ENCODE measurements at regions not wholly inside any gene's neighbourhood (a gene's known extent, or its start where the extent isn't known, plus 50 kb on each side); places are given as distances from the start of the nearest gene placed in this dataset.

GRCh38 chr15:29349196-29349595 is 79.6 kb upstream of the NSMCE3 start:
- Histone ChIP-seq H3K27ac (ENCODE audit: insufficient read depth, low read length) (no peak overlapping the region), H3K36me3 (ENCODE audit: control insufficient read depth, insufficient read depth, low read length) (no peaks in the 10 kb centered on the region), H3K9me3 (ENCODE audit: control insufficient read depth, insufficient read depth, low read depth, low read length) (no peaks in the 10 kb centered on the region), H3K27me3 (ENCODE audit: control insufficient read depth, insufficient read depth, low read length) (no peaks in the 10 kb centered on the region), H2AFZ (ENCODE audit: low read length) (no peak overlapping the region), H3K79me2 (ENCODE audit: control insufficient read depth, insufficient read depth, low read length) (no peaks in the 10 kb centered on the region), H3K9ac (ENCODE audit: insufficient read depth, low read length) (no peak overlapping the region), H3K4me1 (ENCODE audit: control insufficient read depth, extremely low read depth, insufficient read depth, low read length) (no peaks in the 10 kb centered on the region), H3K4me3 (replicated peaks in 1 of 4; ENCODE audit: control extremely low read depth in 1 of 4, insufficient read depth in 1 of 4, low read depth in 3 of 4, low read length in 4 of 4) (no peak overlapping the region), H4K20me1 (ENCODE audit: control insufficient read depth, extremely low read depth, insufficient read depth, low read length) (no peaks in the 10 kb centered on the region), H3K4me2 (ENCODE audit: extremely low read depth, insufficient read depth, low read length) (no peak overlapping the region)
- no peak for DNase-seq (ENCODE audit: low read depth in 2 of 2)
- TF ChIP-seq, protein P1, sequence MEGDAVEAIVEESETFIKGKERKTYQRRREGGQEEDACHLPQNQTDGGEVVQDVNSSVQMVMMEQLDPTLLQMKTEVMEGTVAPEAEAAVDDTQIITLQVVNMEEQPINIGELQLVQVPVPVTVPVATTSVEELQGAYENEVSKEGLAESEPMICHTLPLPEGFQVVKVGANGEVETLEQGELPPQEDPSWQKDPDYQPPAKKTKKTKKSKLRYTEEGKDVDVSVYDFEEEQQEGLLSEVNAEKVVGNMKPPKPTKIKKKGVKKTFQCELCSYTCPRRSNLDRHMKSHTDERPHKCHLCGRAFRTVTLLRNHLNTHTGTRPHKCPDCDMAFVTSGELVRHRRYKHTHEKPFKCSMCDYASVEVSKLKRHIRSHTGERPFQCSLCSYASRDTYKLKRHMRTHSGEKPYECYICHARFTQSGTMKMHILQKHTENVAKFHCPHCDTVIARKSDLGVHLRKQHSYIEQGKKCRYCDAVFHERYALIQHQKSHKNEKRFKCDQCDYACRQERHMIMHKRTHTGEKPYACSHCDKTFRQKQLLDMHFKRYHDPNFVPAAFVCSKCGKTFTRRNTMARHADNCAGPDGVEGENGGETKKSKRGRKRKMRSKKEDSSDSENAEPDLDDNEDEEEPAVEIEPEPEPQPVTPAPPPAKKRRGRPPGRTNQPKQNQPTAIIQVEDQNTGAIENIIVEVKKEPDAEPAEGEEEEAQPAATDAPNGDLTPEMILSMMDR (conservative IDR thresholded peaks at IDR 0.05 in 1 of 2, IDR thresholded peaks at IDR 0.05 in 1 of 2; ENCODE audit: low read depth in 1 of 2, low read length in 2 of 2): no peak
- no peak for TF ChIP-seq EZH2 (IDR thresholded peaks at IDR 0.05; ENCODE audit: low read length, missing control alignments)

DNA sequence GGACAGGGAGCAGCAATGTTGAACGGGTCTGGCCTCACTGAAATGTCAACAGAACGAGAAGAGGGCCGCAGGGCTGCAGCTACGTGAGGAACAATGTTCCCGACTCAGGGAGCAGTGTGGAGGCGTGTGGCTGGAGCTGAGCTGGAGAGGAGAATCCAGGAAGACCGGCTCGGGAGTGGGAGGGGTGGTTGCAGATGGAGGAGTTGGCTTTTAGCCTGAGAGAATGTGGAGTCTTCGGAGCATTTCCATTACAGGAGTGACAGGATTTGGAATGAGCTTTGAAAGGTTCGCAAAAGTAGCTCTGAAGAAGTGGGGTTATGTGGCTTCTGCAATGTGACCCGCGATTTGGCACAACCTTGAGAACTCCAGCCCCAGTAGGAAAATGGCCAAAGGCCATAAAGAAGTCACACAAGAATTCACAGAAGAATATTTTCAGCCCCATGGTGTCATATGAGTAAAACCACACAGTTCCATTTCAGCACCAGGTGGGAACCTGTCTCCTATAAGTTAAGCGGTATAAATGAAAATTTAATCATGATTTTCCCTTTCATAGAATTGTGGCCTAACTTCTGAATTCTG is 78.8 kb upstream of the NSMCE3 start:
- no peaks in the 10 kb centered on the region for H3K36me3 ChIP-seq (ENCODE audit: control insufficient read depth, insufficient read depth, low read length)
- no peaks in the 10 kb centered on the region for H3K9me3 ChIP-seq (ENCODE audit: control insufficient read depth, insufficient read depth, low read depth, low read length)
- no peak for TF ChIP-seq EZH2 (IDR thresholded peaks at IDR 0.05; ENCODE audit: low read length, missing control alignments)
- TF ChIP-seq, protein P1 (conservative IDR thresholded peaks at IDR 0.05 in 1 of 2, IDR thresholded peaks at IDR 0.05 in 1 of 2; ENCODE audit: low read depth in 1 of 2, low read length in 2 of 2): no peak
- no peaks in the 10 kb centered on the region for H3K4me1 ChIP-seq (ENCODE audit: control insufficient read depth, extremely low read depth, insufficient read depth, low read length)
- no peak overlapping the region for H3K27ac ChIP-seq (ENCODE audit: insufficient read depth, low read length)
- no peak overlapping the region for H3K4me2 ChIP-seq (ENCODE audit: extremely low read depth, insufficient read depth, low read length)
- no peaks in the 10 kb centered on the region for H3K79me2 ChIP-seq (ENCODE audit: control insufficient read depth, insufficient read depth, low read length)
- H3K27me3 ChIP-seq (ENCODE audit: control insufficient read depth, insufficient read depth, low read length): no peaks in the 10 kb centered on the region
- H4K20me1 ChIP-seq (ENCODE audit: control insufficient read depth, extremely low read depth, insufficient read depth, low read length): no peaks in the 10 kb centered on the region
- no peak overlapping the region for H3K4me3 ChIP-seq (replicated peaks in 1 of 4; ENCODE audit: control extremely low read depth in 1 of 4, insufficient read depth in 1 of 4, low read depth in 3 of 4, low read length in 4 of 4)
- no peak overlapping the region for H2AFZ ChIP-seq (ENCODE audit: low read length)
- H3K9ac ChIP-seq (ENCODE audit: insufficient read depth, low read length): no peak overlapping the region
- peak in 1 of 2 donors; percentile 4 for DNase-seq (ENCODE audit: low read depth in 2 of 2)

- TF ChIP-seq, protein P1 (conservative IDR thresholded peaks at IDR 0.05 in 1 of 2, IDR thresholded peaks at IDR 0.05 in 1 of 2; ENCODE audit: low read depth in 1 of 2, low read length in 2 of 2): no peak
- no peak for TF ChIP-seq EZH2 (IDR thresholded peaks at IDR 0.05; ENCODE audit: low read length, missing control alignments)
- H3K9ac ChIP-seq (ENCODE audit: insufficient read depth, low read length): no peak overlapping the region
- no peak overlapping the region for H3K4me2 ChIP-seq (ENCODE audit: extremely low read depth, insufficient read depth, low read length)
- H3K36me3 ChIP-seq (ENCODE audit: control insufficient read depth, insufficient read depth, low read length): no peaks in the 10 kb centered on the region
- no peak overlapping the region for H2AFZ ChIP-seq (ENCODE audit: low read length)
- no peaks in the 10 kb centered on the region for H3K4me1 ChIP-seq (ENCODE audit: control insufficient read depth, extremely low read depth, insufficient read depth, low read length)
- H4K20me1 ChIP-seq (ENCODE audit: control insufficient read depth, extremely low read depth, insufficient read depth, low read length): no peaks in the 10 kb centered on the region
- no peaks in the 10 kb centered on the region for H3K9me3 ChIP-seq (ENCODE audit: control insufficient read depth, insufficient read depth, low read depth, low read length)
- H3K27ac ChIP-seq (ENCODE audit: insufficient read depth, low read length): no peak overlapping the region
- no peaks in the 10 kb centered on the region for H3K27me3 ChIP-seq (ENCODE audit: control insufficient read depth, insufficient read depth, low read length)
- H3K79me2 ChIP-seq (ENCODE audit: control insufficient read depth, insufficient read depth, low read length): no peaks in the 10 kb centered on the region
- no peak for DNase-seq (ENCODE audit: low read depth in 2 of 2)
- no peak overlapping the region for H3K4me3 ChIP-seq (replicated peaks in 1 of 4; ENCODE audit: control extremely low read depth in 1 of 4, insufficient read depth in 1 of 4, low read depth in 3 of 4, low read length in 4 of 4)
Measured at GRCh38 chr15:29346998-29347397, 77.4 kb upstream of the NSMCE3 start.

All from fibroblast of lung (primary cell).